GM23338 (cell line): ENCODE measurements at regions not wholly inside any gene's neighbourhood (a gene's known extent, or its start where the extent isn't known, plus 50 kb on each side); places are given as distances from the start of the nearest gene placed in this dataset.

Experiments used
- ATAC-seq: fragments of 200-7000 bp; cut with Tn5 transposase; 3 replicates; pipeline ENCODE4 v1.9.1; 2020
- DNase-seq: peaks from one replicate; pipeline ENCODE4 v3.0.0-alpha.2; 2015; ENCODE audit warnings: low spot score
- H2AFZ ChIP-seq: fragments of 200-600 bp; sonication (generic); 2 replicates; pipeline ENCODE4 v1.8.0; 2016; ENCODE audit warnings: antibody characterized with exemption, mild to moderate bottlenecking, moderate library complexity
- H3F3A ChIP-seq: fragments of 200-600 bp; sonication (generic); replicated peaks from 2 replicates; pipeline ENCODE4 v1.8.0; 2017; ENCODE audit warnings: antibody characterized with exemption, mixed run types, low read depth
- H3K27ac ChIP-seq: fragments of 200-600 bp; sonication (generic); 2 replicates; pipeline ENCODE4 v1.6.1; 2016; ENCODE audit warnings: low read depth
- H3K27me3 ChIP-seq: fragments of 200-600 bp; sonication (generic); 2 replicates; pipeline ENCODE4 v1.8.0; 2016; ENCODE audit warnings: mild to moderate bottlenecking, mixed run types, moderate library complexity; ENCODE audit not compliant: insufficient read depth
- H3K36me3 ChIP-seq: fragments of 200-600 bp; sonication (generic); 2 replicates; pipeline ENCODE4 v1.8.0; 2016; ENCODE audit warnings: mild to moderate bottlenecking; ENCODE audit not compliant: insufficient read depth
- H3K4me1 ChIP-seq: fragments of 200-600 bp; sonication (generic); 2 replicates; pipeline ENCODE4 v1.8.0; 2016; ENCODE audit warnings: mild to moderate bottlenecking, moderate library complexity; ENCODE audit not compliant: insufficient read depth
- H3K4me2 ChIP-seq: fragments of 200-600 bp; sonication (generic); 2 replicates; pipeline ENCODE4 v1.7.1; 2017; ENCODE audit warnings: mixed run types
- H3K4me3 ChIP-seq: fragments of 200-600 bp; sonication (generic); 2 replicates; pipeline ENCODE4 v1.6.1; 2016; ENCODE audit warnings: mixed run types
- H3K79me2 ChIP-seq: fragments of 200-600 bp; sonication (generic); replicated peaks from 2 replicates; pipeline ENCODE4 v1.8.0; 2017; ENCODE audit warnings: mild to moderate bottlenecking; ENCODE audit not compliant: insufficient read depth
- H3K9me2 ChIP-seq: fragments of 200-600 bp; sonication (generic); 2 replicates; pipeline ENCODE4 v1.8.0; 2017; ENCODE audit not compliant: insufficient read depth
- H4K20me1 ChIP-seq: fragments of 200-600 bp; sonication (generic); replicated peaks from 2 replicates; pipeline ENCODE4 v1.8.0; 2017; ENCODE audit warnings: mild to moderate bottlenecking; ENCODE audit not compliant: insufficient read depth
- H3K27ac Mint-ChIP-seq: 2 replicates; pipeline ENCODE4 v1.8.0; 2020; ENCODE audit warnings: inconsistent platforms, mild to moderate bottlenecking, moderate library complexity, mixed read lengths
- H3K27me3 Mint-ChIP-seq: 3 replicates; pipeline ENCODE4 v1.8.0; 2022; ENCODE audit warnings: low read depth, mild to moderate bottlenecking, moderate library complexity, mixed read lengths, inconsistent platforms; ENCODE audit not compliant: insufficient read depth, poor library complexity
- H3K36me3 Mint-ChIP-seq: 3 replicates; pipeline ENCODE4 v1.8.0; 2021; ENCODE audit warnings: low read depth, mild to moderate bottlenecking, inconsistent platforms, moderate library complexity, mixed read lengths
- H3K4me1 Mint-ChIP-seq: 3 replicates; pipeline ENCODE4 v1.8.0; 2020; ENCODE audit warnings: mild to moderate bottlenecking, inconsistent platforms, mixed read lengths
- H3K4me3 Mint-ChIP-seq: 3 replicates; pipeline ENCODE4 v1.8.0; 2021; ENCODE audit warnings: moderate library complexity, mild to moderate bottlenecking, inconsistent platforms, mixed read lengths
- H3K9me3 Mint-ChIP-seq: 3 replicates; pipeline ENCODE4 v1.8.0; 2020; ENCODE audit warnings: moderate library complexity, mild to moderate bottlenecking, inconsistent platforms, mixed read lengths
- EZH2 ChIP-seq: fragments of 200-600 bp; sonication (generic); IDR thresholded peaks from one replicate; pipeline ENCODE4 v1.8.0; 2017; ENCODE audit warnings: antibody characterized with exemption, mild to moderate bottlenecking, low read depth; ENCODE audit not compliant: unreplicated experiment
- EZH2phosphoT487 ChIP-seq: fragments of 200-600 bp; sonication (generic); IDR thresholded peaks from one replicate; pipeline ENCODE4 v1.8.1; 2018; ENCODE audit warnings: antibody characterized with exemption; ENCODE audit not compliant: unreplicated experiment
- JUNB ChIP-seq: IDR thresholded peaks from one replicate; pipeline ENCODE4 v1.6.1; 2016; ENCODE audit warnings: antibody characterized with exemption; ENCODE audit not compliant: unreplicated experiment
- NANOG ChIP-seq: IDR thresholded peaks from 2 replicates; pipeline ENCODE4 v1.6.1; 2016; ENCODE audit warnings: antibody characterized with exemption, borderline replicate concordance
- POLR2AphosphoS5 ChIP-seq: IDR thresholded peaks from 2 replicates; pipeline ENCODE4 v1.6.1; 2016; ENCODE audit warnings: antibody characterized with exemption, low read depth
- STAT1 ChIP-seq: IDR thresholded peaks from one replicate; pipeline ENCODE4 v1.6.1; 2016; ENCODE audit warnings: antibody characterized with exemption; ENCODE audit not compliant: unreplicated experiment
- ZNF331 ChIP-seq: fragments of 250-450 bp; sonication (Bioruptor Pico); IDR thresholded peaks from 2 replicates; pipeline ENCODE4 v1.5.0; 2020; ENCODE audit warnings: low read depth, mild to moderate bottlenecking, moderate library complexity
- TF ChIP-seq, protein P1 (sequence below): fragments of 250-450 bp; sonication (Bioruptor Pico); IDR thresholded peaks from 2 replicates; pipeline ENCODE4 v1.5.0; 2020; ENCODE audit warnings: mild to moderate bottlenecking, moderate library complexity

DNA sequence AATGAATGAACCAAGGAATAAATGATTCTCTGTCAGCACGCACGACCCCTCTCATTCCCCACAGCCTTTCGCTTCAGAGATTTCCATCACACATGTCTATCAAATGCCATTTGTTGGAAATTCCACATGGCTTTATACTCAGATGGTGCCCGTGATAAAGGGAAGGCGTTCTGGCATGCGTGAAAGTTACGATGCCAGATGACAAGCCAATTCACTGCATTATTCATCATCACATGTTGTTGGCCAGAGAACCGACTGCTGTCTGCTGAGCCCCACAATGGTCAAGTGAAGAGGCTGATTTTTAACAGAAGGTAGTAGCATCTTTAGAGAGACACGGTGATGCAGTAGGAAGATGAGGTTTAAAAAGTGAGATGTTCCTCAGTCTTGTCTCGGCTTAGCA, 74.1 kb upstream of the FRMD4B start:
- Histone ChIP-seq H3K4me2 (no peak overlapping the region), H3K27me3 (no peaks in the 10 kb centered on the region), H3K27ac (no peak overlapping the region), H3K9me2 (no peaks in the 10 kb centered on the region), H3F3A (no peaks in the 10 kb centered on the region), H4K20me1 (no peaks in the 10 kb centered on the region), H2AFZ (no peak overlapping the region), H3K79me2 (no peaks in the 10 kb centered on the region), H3K36me3 (no peaks in the 10 kb centered on the region), H3K4me3 (no peak overlapping the region), H3K4me1 (no peaks in the 10 kb centered on the region)
- DNase-seq (no peak), ATAC-seq (no peak)
- no peak for TF ChIP-seq NANOG
- TF ChIP-seq EZH2phosphoT487, result no peak
- TF ChIP-seq EZH2, result no peak
- no peak for TF ChIP-seq POLR2AphosphoS5
- TF ChIP-seq, protein P1, sequence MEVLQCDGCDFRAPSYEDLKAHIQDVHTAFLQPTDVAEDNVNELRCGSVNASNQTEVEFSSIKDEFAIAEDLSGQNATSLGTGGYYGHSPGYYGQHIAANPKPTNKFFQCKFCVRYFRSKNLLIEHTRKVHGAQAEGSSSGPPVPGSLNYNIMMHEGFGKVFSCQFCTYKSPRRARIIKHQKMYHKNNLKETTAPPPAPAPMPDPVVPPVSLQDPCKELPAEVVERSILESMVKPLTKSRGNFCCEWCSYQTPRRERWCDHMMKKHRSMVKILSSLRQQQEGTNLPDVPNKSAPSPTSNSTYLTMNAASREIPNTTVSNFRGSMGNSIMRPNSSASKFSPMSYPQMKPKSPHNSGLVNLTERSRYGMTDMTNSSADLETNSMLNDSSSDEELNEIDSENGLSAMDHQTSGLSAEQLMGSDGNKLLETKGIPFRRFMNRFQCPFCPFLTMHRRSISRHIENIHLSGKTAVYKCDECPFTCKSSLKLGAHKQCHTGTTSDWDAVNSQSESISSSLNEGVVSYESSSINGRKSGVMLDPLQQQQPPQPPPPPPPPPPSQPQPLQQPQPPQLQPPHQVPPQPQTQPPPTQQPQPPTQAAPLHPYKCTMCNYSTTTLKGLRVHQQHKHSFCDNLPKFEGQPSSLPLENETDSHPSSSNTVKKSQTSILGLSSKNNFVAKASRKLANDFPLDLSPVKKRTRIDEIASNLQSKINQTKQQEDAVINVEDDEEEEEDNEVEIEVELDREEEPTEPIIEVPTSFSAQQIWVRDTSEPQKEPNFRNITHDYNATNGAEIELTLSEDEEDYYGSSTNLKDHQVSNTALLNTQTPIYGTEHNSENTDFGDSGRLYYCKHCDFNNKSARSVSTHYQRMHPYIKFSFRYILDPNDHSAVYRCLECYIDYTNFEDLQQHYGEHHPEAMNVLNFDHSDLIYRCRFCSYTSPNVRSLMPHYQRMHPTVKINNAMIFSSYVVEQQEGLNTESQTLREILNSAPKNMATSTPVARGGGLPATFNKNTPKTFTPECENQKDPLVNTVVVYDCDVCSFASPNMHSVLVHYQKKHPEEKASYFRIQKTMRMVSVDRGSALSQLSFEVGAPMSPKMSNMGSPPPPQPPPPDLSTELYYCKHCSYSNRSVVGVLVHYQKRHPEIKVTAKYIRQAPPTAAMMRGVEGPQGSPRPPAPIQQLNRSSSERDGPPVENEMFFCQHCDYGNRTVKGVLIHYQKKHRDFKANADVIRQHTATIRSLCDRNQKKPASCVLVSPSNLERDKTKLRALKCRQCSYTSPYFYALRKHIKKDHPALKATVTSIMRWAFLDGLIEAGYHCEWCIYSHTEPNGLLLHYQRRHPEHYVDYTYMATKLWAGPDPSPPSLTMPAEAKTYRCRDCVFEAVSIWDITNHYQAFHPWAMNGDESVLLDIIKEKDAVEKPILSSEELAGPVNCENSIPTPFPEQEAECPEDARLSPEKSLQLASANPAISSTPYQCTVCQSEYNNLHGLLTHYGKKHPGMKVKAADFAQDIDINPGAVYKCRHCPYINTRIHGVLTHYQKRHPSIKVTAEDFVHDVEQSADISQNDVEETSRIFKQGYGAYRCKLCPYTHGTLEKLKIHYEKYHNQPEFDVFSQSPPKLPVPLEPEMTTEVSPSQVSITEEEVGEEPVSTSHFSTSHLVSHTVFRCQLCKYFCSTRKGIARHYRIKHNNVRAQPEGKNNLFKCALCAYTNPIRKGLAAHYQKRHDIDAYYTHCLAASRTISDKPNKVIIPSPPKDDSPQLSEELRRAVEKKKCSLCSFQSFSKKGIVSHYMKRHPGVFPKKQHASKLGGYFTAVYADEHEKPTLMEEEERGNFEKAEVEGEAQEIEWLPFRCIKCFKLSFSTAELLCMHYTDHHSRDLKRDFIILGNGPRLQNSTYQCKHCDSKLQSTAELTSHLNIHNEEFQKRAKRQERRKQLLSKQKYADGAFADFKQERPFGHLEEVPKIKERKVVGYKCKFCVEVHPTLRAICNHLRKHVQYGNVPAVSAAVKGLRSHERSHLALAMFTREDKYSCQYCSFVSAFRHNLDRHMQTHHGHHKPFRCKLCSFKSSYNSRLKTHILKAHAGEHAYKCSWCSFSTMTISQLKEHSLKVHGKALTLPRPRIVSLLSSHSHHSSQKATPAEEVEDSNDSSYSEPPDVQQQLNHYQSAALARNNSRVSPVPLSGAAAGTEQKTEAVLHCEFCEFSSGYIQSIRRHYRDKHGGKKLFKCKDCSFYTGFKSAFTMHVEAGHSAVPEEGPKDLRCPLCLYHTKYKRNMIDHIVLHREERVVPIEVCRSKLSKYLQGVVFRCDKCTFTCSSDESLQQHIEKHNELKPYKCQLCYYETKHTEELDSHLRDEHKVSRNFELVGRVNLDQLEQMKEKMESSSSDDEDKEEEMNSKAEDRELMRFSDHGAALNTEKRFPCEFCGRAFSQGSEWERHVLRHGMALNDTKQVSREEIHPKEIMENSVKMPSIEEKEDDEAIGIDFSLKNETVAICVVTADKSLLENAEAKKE (CRISPR knock-in tag), result no peak
- TF ChIP-seq ZNF331 (CRISPR knock-in tag), result no peak
- no peak for TF ChIP-seq JUNB
- Mint-ChIP-seq H3K4me3 (no peak overlapping the region), H3K27ac (no peak overlapping the region), H3K9me3 (no peaks in the 10 kb centered on the region), H3K36me3 (no peaks in the 10 kb centered on the region), H3K4me1 (peaks cover 9% of the 10 kb centered on the region), H3K27me3 (no peaks in the 10 kb centered on the region)

GRCh38 chr3:69458803-69459365, 73.0 kb upstream of the FRMD4B start:
- H3K4me3 Mint-ChIP-seq, result no peak overlapping the region
- Histone ChIP-seq H3K36me3 (no peaks in the 10 kb centered on the region), H3K27me3 (no peaks in the 10 kb centered on the region), H2AFZ (no peak overlapping the region), H3K27ac (no peak overlapping the region), H3K4me2 (no peak overlapping the region), H3F3A (no peaks in the 10 kb centered on the region), H4K20me1 (no peaks in the 10 kb centered on the region), H3K4me1 (no peaks in the 10 kb centered on the region), H3K9me2 (no peaks in the 10 kb centered on the region), H3K4me3 (no peak overlapping the region), H3K79me2 (no peaks in the 10 kb centered on the region)
- no peak overlapping the region for H3K27ac Mint-ChIP-seq
- DNase-seq (no peak), ATAC-seq (no peak)
- no peaks in the 10 kb centered on the region for H3K27me3 Mint-ChIP-seq
- peaks cover 9% of the 10 kb centered on the region for H3K4me1 Mint-ChIP-seq
- no peaks in the 10 kb centered on the region for H3K36me3 Mint-ChIP-seq
- H3K9me3 Mint-ChIP-seq, result no peaks in the 10 kb centered on the region
- TF ChIP-seq EZH2 (no peak), STAT1 (no peak)
